ENCODE measurements at regions not wholly inside any gene's neighbourhood (a gene's known extent, or its start where the extent isn't known, plus 50 kb on each side); places are given as distances from the start of the nearest gene placed in this dataset.

DNA sequence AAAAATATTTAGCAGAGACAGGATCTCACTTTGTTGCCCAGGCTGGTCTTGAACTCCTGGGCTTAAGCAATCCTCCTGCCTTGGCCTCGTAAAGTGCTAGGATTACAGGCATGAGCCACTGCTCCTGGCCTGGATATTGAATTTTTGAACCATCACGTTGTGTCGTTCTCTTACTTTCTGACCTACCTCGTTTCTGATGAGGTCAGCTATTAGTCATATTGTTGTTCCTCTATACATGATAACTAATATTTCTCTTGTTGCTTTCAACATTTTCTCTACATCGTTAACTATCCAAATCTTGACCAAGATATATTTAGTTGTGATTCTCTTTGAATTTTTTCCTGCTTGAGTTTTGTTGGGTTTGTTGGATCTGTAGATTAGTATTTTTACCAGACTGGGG is 541.3 kb upstream of the SOX11 start:
- Histone ChIP-seq H3K27ac (ENCODE audit: low read depth, low read length) (no peak overlapping the region), H3K4me3 (ENCODE audit: low read length) (no peak overlapping the region), H3K27me3 (ENCODE audit: control insufficient read depth, low read length) (no peaks in the 10 kb centered on the region), H3K9me2 (replicated peaks; ENCODE audit: control insufficient read depth, low read length) (no peaks in the 10 kb centered on the region), H3K4me1 (ENCODE audit: control insufficient read depth, low read length) (no peaks in the 10 kb centered on the region), H3F3A (ENCODE audit: control insufficient read depth, insufficient read depth) (no peaks in the 10 kb centered on the region), H4K20me1 (ENCODE audit: control insufficient read depth, insufficient read depth, low read depth, low read length) (no peaks in the 10 kb centered on the region), H3K4me2 (ENCODE audit: low read length) (no peak overlapping the region), H3K36me3 (ENCODE audit: control insufficient read depth, low read length) (no peaks in the 10 kb centered on the region), H3K9me3 (ENCODE audit: control insufficient read depth, insufficient read depth, low read length) (peaks cover 4% of the 10 kb centered on the region; the same call in 1 of the 2 replicates), H3K79me2 (ENCODE audit: control insufficient read depth, low read length) (no peaks in the 10 kb centered on the region)
- TF ChIP-seq CTCF (IDR thresholded peaks at IDR 0.05; ENCODE audit: low read depth, low read length, poor library complexity, severe bottlenecking) (no peak), EZH2phosphoT487 (IDR thresholded peaks at IDR 0.05; ENCODE audit: borderline replicate concordance, low read length) (no peak)

- H3K9me3 ChIP-seq (ENCODE audit: control insufficient read depth, insufficient read depth, low read length) = no peaks in the 10 kb centered on the region
- H3K4me2 ChIP-seq (ENCODE audit: low read length) = no peak overlapping the region
- H3K9me2 ChIP-seq (replicated peaks; ENCODE audit: control insufficient read depth, low read length) = no peaks in the 10 kb centered on the region
- H3K4me3 ChIP-seq (ENCODE audit: low read length) = no peak overlapping the region
- no peaks in the 10 kb centered on the region for H3K4me1 ChIP-seq (ENCODE audit: control insufficient read depth, low read length)
- H3K79me2 ChIP-seq (ENCODE audit: control insufficient read depth, low read length) = no peaks in the 10 kb centered on the region
- TF ChIP-seq CTCF (IDR thresholded peaks at IDR 0.05; ENCODE audit: low read depth, low read length, poor library complexity, severe bottlenecking) (no peak), EZH2phosphoT487 (IDR thresholded peaks at IDR 0.05; ENCODE audit: borderline replicate concordance, low read length) (no peak)
- no peaks in the 10 kb centered on the region for H3K36me3 ChIP-seq (ENCODE audit: control insufficient read depth, low read length)
- no peak overlapping the region for H3K27ac ChIP-seq (ENCODE audit: low read depth, low read length)
- no peaks in the 10 kb centered on the region for H4K20me1 ChIP-seq (ENCODE audit: control insufficient read depth, insufficient read depth, low read depth, low read length)
- no peaks in the 10 kb centered on the region for H3K27me3 ChIP-seq (ENCODE audit: control insufficient read depth, low read length)
- H3F3A ChIP-seq (ENCODE audit: control insufficient read depth, insufficient read depth) = no peaks in the 10 kb centered on the region
These were observed 527.2 kb upstream of the SOX11 start for GRCh38 chr2:5164776-5165525.

GRCh38 chr2:5172923-5173322 is 519.3 kb upstream of the SOX11 start:
- no peak overlapping the region for H3K4me3 ChIP-seq (ENCODE audit: low read length)
- H3K9me3 ChIP-seq (ENCODE audit: control insufficient read depth, insufficient read depth, low read length) = peaks cover 12% of the 10 kb centered on the region
- H3K4me1 ChIP-seq (ENCODE audit: control insufficient read depth, low read length) = no peaks in the 10 kb centered on the region
- H3K4me2 ChIP-seq (ENCODE audit: low read length) = no peak overlapping the region
- no peaks in the 10 kb centered on the region for H4K20me1 ChIP-seq (ENCODE audit: control insufficient read depth, insufficient read depth, low read depth, low read length)
- H3F3A ChIP-seq (ENCODE audit: control insufficient read depth, insufficient read depth) = no peaks in the 10 kb centered on the region
- no peaks in the 10 kb centered on the region for H3K36me3 ChIP-seq (ENCODE audit: control insufficient read depth, low read length)
- no peaks in the 10 kb centered on the region for H3K9me2 ChIP-seq (replicated peaks; ENCODE audit: control insufficient read depth, low read length)
- no peaks in the 10 kb centered on the region for H3K27me3 ChIP-seq (ENCODE audit: control insufficient read depth, low read length)
- no peak for TF ChIP-seq CTCF (IDR thresholded peaks at IDR 0.05; ENCODE audit: low read depth, low read length, poor library complexity, severe bottlenecking)
- TF ChIP-seq EZH2phosphoT487 (IDR thresholded peaks at IDR 0.05; ENCODE audit: borderline replicate concordance, low read length) = no peak
- H3K27ac ChIP-seq (ENCODE audit: low read depth, low read length) = no peak overlapping the region
- no peaks in the 10 kb centered on the region for H3K79me2 ChIP-seq (ENCODE audit: control insufficient read depth, low read length)
